Neural progenitor cell (in vitro differentiated cells): ENCODE measurements at regions not wholly inside any gene's neighbourhood (a gene's known extent, or its start where the extent isn't known, plus 50 kb on each side); places are given as distances from the start of the nearest gene placed in this dataset.

Experiments
- CTCF ChIP-seq: fragments of 200-600 bp; sonication (generic); IDR thresholded peaks from 2 replicates; pipeline ENCODE4 v1.5.1; 2017; ENCODE audit warnings: antibody characterized with exemption, mild to moderate bottlenecking
- EZH2 ChIP-seq: fragments of 200-600 bp; sonication (generic); IDR thresholded peaks from 2 replicates; pipeline ENCODE4 v1.6.1; 2017; ENCODE audit warnings: antibody characterized with exemption, mild to moderate bottlenecking, moderate library complexity
- EZH2phosphoT487 ChIP-seq: fragments of 200-600 bp; sonication (generic); IDR thresholded peaks from 2 replicates; pipeline ENCODE4 v1.6.1; 2017; ENCODE audit warnings: antibody characterized with exemption

GRCh38 chr11:119897576-119897975, 168.6 kb upstream of the NECTIN1 start:
- no peak for TF ChIP-seq CTCF
- no peak for TF ChIP-seq EZH2
- TF ChIP-seq EZH2phosphoT487, result no peak
